ENCODE measurements at regions not wholly inside any gene's neighbourhood (a gene's known extent, or its start where the extent isn't known, plus 50 kb on each side); places are given as distances from the start of the nearest gene placed in this dataset.
"Not testable (repeated sequence)": the region's sequence is repeated elsewhere in the genome, so short reads cannot be mapped to it uniquely, and the experiment has no call there.

GRCh38 chr4:137949746-137950145 lies 292.4 kb downstream of the SLC7A11 start:
- DNase-seq, result no peak

GRCh38 chr4:137946453-137947174 lies 295.5 kb downstream of the SLC7A11 start:
- no peak for DNase-seq

GRCh38 chr4:137942815-137943214 lies 299.3 kb downstream of the SLC7A11 start:
- not testable (repeated sequence) for DNase-seq

- not testable (repeated sequence) for DNase-seq
Observed at GRCh38 chr4:137942015-137942515, 300.1 kb downstream of the SLC7A11 start.

GRCh38 chr4:137934911-137935310 lies 307.2 kb downstream of the SLC7A11 start:
- DNase-seq, result no peak

- DNase-seq, result no peak
Observed at GRCh38 chr4:137934046-137934445, 308.1 kb downstream of the SLC7A11 start.

GRCh38 chr4:137927972-137928371 lies 314.2 kb downstream of the SLC7A11 start:
- no peak for DNase-seq

GRCh38 chr4:137923494-137923893 lies 318.7 kb downstream of the SLC7A11 start:
- DNase-seq, result no peak

- DNase-seq, result no peak
Observed at GRCh38 chr4:137922721-137923120, 319.4 kb downstream of the SLC7A11 start.

- DNase-seq, result no peak
Observed at GRCh38 chr4:137909529-137910309, 332.4 kb downstream of the SLC7A11 start.

GRCh38 chr4:137905930-137906329 lies 336.2 kb downstream of the SLC7A11 start:
- DNase-seq, result no peak

- no peak for DNase-seq
Observed at GRCh38 chr4:137901114-137901513, 341.0 kb downstream of the SLC7A11 start.

- DNase-seq, result no peak
Observed at GRCh38 chr4:137896221-137896737, 345.9 kb downstream of the SLC7A11 start.

GRCh38 chr4:137895515-137895914 lies 346.6 kb downstream of the SLC7A11 start:
- not testable (repeated sequence) for DNase-seq

- DNase-seq, result no peak
Observed at GRCh38 chr4:137892134-137892533, 350.0 kb downstream of the SLC7A11 start.

GRCh38 chr4:137890812-137891211 lies 351.3 kb downstream of the SLC7A11 start:
- DNase-seq, result no peak

- DNase-seq, result no peak
Observed at GRCh38 chr4:137881641-137882040, 349.3 kb upstream of the PCDH18 start.

- not testable (repeated sequence) for DNase-seq
Observed at GRCh38 chr4:137868067-137868466, 335.8 kb upstream of the PCDH18 start.

- no peak for DNase-seq
Observed at GRCh38 chr4:137866671-137867070, 334.4 kb upstream of the PCDH18 start.

GRCh38 chr4:137861682-137862081 lies 329.4 kb upstream of the PCDH18 start:
- DNase-seq, result no peak

- no peak for DNase-seq
Observed at GRCh38 chr4:137853424-137853823, 321.1 kb upstream of the PCDH18 start.

- DNase-seq, result no peak
Observed at GRCh38 chr4:137852326-137852725, 320.0 kb upstream of the PCDH18 start.

- no peak for DNase-seq
Observed at GRCh38 chr4:137851435-137851834, 319.1 kb upstream of the PCDH18 start.

GRCh38 chr4:137827945-137828344 lies 295.7 kb upstream of the PCDH18 start:
- DNase-seq, result not testable (repeated sequence)

All from stimulated activated CD4-positive, alpha-beta T cell treated with anti-CD3 and anti-CD28 coated beads, Interleukin-12 subunit alpha, Interleukin-12 subunit beta, amount 100 ng/mL, for 4 hours (primary cell).